HG03439 (cell line): ENCODE measurements at regions not wholly inside any gene's neighbourhood (a gene's known extent, or its start where the extent isn't known, plus 50 kb on each side); places are given as distances from the start of the nearest gene placed in this dataset.
"Not testable (repeated sequence)": the region's sequence is repeated elsewhere in the genome, so short reads cannot be mapped to it uniquely, and the experiment has no call there.

Experiments used
- ATAC-seq: cut with Tn5 transposase; IDR thresholded peaks from one replicate; pipeline ENCODE4 v1.9.1; 2021; ENCODE audit warnings: mild to moderate bottlenecking, moderate library complexity; ENCODE audit not compliant: unreplicated experiment

DNA sequence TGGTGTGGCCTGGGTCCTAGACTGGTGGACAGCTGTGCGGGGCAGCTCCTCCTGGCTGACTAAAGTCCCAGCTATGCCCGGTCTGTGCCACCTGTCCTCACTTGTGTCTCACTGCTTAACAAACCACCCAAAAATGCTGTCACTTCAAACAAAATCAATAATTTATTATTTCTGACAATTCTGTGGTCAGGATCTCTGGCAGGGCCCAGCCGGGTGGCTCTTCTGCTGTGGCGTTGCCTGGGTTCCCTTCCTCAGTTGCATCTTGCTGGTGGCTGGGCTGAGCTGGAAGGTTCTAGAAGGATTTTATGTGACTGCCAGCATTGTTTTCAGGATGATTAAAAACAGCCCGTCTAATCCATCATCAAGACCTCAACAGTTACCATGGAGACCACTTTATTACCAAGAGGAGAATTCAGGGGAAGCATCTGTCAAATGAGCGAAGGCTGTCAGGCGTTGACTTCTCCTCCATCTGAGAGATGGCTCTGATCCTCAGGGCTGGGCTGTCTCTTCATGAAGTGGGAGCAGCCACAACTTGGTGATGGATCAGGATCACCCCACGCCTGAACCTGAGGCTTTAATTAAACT lies 280.6 kb upstream of the SFSWAP start:
- no peak for ATAC-seq

DNA sequence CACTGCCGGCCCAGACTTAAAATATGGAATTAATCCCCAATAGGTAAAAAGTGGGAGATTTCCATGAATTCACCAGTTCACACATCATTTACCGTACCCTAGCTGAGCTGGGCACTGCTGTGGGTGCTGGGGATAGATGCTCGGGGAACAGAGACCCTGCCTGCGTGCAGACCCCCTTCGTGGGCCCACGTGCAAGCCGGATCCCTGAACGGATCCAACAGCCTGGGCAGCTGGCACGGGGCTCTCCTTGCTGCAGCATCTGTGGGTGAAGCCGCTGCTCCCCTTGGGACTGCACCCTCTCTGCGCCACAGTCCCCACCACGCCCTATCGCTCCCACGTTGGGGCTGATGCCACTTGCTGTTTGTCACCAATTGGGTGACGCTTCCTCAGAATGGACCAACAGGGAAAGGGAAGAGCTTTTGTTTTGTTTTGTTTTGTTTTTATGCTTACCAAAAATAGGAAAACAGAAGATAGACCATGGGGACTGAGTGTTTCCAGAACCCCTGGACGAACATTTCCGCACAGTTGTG lies 279.7 kb upstream of the SFSWAP start:
- not testable (repeated sequence) for ATAC-seq

DNA sequence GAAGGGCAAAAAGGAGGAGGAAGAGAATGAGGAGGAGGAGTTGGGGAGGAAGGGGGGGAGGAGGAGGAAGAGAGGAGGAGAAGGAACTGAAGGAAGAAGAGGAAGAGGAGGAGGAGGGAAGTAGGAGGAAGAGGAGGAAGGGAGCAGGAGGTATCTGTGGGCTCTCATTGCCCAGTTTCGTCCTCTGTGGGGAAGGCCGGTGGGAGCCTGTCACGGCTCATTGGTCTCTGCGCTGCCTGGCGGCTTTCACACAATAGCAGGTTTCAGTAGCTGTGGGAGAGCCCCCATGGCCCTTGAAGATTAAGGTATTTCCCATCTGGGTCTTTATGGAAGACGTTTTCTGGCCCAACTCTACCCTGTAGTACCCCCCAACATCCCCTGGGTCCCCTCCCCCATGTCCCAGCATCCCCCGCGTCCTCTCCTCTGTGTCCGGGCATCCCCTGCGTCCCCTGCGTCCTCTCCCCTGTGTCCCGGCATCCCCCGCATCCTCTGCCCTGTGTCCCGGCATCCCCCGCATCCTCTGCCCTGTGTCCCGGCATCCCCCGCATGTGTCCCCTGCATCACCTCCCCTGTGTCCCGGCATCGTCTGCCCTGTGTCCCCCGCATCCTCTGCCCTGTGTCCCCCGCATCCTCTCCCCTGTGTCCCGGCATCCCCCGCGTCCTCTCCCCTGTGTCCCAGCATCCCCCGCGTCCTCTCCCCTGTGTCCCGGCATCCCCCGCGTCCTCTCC lies 278.2 kb upstream of the SFSWAP start:
- ATAC-seq, result no peak

DNA sequence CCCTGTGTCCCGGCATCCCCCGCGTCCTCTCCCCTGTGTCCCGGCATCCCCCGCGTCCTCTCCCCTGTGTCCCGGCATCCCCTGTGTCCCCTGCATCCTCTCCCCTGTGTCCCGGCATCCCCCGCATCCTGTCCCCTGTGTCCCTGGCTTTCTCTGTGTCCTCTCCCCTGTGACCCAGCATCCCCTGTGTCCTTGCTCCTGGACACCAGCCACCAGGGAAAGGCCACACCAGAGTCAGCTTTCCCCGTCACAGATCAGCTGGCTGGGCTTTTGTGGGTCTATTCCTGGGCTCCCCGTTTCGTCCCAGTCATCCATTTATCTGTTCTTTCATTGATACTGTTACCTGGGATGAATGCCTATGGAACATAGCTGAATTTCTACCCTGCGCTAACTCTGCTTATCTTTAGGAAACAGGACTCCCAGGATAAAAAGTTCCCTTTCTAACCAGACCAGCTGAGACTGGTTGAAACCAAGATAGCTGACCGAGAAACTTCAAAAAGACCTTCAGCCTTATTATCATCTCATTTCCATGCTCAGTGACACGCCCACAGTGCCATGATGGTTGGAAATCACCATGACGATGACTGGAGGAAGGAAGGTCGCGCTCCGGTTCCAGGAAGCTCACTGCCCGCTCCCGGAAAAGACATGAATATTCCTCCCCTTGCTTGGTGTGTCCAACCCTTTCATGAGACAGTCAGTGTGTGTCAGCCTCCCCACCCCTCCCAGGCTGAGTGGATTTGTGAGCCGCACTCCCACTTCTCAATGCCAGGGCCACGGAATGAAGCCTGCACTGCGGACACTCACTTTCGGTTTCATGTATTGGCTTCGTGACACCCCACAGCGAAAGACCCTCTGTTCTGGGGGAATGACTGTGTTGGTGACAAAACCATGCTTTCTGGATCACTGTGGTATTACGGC lies 276.4 kb upstream of the SFSWAP start:
- no peak for ATAC-seq

DNA sequence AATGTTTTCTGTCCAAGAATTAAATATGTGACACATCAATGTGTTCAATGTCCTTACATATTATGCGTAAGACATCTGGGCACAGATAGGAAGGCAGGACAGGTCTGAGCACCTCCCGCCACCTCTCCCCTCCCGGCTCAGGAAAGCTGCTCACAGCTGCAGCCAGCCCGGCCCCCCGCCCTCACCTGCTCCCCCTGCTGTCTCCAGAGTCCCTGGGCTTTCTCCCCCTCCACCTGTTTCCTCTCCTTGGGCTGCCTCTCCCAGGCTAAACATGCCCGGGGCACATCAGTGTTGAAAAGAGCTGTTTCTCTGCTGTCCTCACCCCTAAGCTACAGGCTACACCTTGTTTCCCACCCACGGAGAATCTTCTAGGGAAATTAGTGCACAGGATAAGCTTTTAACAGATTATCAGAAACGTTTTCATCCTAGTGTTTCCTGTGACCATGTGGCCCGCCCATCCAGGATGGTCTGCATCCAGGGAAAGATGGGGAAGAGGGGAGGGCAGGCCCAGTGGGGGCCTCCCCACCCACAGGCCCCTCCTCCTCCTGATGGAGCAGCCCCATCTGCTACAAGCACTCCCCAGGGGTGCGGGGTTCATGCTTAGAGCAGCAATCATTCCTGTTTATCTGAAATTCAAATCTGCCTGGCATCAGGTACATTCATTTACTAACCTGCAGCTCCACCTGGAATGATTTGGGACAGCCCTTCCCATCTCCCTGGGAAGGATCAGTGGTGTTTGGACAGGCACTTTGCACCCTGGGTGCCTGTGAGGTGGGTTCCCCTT lies 273.8 kb upstream of the SFSWAP start:
- no peak for ATAC-seq

DNA sequence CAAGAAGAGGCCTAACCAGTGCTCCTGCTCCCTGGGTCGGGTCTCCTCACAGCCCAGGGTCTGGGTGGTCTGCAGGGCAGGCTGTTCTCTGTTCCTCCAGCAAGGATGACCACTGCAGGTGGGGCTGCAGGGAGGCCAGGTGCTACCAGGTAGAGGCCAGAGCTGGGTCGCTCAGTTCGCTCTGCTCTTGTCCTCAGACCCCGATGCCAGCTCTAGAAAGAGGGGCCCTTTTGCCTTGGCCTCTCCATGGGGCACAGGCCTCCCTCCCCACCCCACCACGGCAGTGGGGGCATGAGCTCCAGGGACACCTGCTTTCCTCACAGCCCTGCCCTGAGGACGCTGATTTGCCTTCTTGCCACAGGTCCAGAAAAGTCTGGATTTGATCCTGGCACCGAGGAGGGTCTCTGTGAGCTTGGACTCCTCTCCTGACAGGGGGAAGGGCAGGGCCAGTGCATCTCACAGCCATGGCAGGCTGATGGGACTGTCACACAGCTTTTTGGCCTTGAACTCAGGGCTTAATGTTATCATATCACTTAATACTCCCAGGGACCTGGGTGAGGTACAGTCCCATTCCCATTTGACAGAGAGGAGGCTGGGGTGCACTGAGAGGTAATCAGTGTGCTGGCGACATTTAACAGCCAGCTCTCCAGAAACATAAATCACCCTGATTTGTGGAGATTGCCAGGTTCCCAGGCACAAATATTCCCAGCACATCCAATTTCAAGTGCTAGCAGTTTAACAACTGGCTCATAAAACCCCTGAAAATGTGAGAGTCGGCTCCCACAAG lies 273.0 kb upstream of the SFSWAP start:
- ATAC-seq, result no peak

DNA sequence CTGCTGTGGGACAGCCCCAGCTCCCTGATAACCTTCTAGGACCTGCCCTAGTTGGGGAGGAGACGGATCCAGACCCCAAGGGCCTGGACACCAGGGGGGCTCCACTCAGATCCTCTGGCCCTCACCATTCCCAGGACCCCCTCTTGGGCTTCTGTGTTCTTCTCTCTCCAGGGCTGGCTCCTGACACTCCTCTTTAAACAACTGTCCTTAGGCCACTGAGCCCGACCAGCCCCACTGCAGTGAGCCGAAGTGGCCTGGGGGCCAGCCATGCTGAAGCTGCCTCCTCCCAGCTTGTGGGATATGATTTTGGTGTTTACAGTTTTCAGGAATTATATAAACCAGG lies 272.4 kb upstream of the SFSWAP start:
- ATAC-seq, result not testable (repeated sequence)

DNA sequence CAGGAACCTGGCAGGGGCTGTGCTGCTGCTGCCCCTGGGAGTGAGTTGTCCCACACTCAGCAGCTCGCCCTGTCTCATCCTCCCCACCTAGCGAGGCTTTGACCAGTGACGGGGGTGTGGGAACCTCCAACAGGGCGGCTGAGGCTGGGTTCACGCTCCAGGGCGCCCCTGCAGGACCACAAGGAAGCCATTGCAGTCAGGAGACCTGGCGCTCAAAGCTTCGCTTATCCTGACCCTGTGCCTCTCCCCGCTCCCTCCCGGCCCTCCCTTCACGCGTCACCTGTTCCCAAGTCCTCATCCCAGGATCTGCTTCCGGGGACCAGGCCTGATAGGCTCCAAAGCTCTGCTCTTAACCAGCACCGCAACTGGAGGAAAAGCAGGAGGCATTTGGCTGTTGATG lies 272.0 kb upstream of the SFSWAP start:
- ATAC-seq, result no peak

DNA sequence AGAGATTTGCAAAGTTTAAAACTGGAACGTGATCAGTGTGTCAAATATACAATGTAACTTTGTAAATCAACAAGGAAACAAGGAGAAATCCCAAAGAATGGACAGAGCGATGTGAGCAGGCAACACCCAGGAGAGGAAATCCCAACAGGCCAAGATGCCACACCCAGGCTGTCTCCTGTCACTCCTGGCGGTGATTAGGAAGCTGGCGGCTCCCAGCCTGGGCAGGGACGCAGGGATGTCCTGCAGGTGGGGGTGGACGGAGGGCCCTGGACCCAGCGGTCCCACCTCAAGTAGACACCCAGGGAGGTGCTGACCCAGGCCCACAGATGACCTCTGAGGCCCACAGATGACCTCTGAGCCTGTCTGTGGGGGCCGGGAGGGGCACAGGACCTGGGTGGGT lies 271.1 kb upstream of the SFSWAP start:
- ATAC-seq, result not testable (repeated sequence)

DNA sequence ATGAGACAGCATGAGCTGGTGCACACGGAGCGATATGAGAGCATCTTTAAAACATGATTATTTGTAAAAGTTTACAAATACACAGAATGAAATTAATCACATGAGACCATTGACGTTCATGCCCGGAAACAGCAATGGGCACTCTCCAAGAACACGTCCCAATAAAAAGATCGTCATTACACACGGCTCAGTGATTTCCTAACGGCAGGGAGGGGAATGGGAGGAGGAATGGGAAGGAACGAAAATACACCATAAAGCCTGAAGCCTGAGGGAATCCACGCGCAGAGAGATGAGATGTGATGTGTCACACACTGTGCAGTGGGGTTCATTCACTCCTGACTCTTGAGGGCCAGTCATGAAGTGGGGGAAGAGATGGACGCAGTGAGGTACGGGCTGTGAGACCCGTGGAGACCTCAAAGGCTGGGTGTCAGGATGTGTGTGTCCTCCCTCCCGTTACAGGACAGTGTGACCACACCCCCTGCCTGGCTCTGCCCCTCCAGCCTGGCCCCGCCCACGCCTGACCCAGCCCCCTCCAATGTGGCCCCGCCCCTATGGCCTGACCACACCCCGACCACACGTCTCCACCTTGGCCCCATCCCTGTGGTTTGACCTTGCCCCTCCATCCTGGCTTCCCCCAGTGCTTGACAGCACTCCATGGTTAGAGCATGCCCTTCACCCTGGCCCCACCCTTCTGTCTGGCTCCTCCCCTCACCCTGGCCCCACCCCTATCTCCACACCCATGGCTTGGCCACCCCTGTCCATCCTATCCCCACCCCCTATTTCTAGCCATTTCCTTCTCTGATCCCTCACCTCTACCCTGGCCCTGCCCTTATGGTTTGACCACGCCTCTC lies 270.5 kb upstream of the SFSWAP start:
- not testable (repeated sequence) for ATAC-seq

DNA sequence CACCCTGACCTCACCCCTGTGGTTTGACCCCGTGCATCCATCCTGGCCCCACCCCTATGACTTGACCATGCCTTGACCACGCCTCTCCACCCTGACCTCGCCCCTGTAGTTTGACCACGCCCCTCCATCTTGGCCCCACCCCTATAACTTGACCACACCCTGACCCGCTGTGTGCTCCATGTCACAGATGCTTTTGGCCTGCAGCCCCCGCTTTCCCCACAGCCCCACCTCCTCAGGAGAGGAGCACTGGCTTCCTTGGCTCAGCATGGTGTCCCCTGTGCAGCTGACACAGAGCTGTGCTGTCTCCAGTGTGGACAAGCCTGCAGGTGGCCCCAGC lies 269.9 kb upstream of the SFSWAP start:
- ATAC-seq, result no peak

DNA sequence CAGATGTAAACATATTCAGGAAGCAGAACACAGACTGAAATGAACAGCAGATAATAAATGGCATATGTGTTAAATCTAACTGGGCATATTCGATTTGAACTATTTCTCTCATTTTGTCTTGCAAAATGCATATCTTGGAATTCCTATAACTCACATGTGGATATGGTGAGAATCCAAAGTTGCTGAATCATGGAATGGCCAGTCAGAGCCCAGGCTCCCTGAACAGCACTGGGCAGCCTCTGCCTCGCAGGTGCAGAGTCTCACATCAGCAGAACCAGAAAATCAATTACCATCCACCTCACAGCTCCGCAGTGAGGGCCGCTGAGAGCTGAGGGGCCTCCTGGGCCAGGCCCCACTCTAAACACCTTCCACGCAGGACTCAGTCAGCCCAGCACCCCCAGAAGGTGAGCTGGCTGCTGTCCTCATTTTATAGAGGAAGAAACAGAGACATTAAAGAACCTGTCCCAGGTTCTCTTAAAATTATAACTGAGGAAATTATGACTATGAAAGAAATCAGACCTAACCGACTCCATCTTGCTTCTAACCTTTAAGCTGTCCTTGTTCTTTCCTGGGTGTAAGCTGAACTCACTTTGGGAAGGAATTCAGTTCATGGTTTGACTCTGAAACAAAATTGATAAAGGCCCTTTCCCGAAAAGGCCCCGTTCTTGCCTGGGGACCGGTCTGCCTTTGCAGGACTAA lies 269.1 kb upstream of the SFSWAP start:
- ATAC-seq, result no peak

DNA sequence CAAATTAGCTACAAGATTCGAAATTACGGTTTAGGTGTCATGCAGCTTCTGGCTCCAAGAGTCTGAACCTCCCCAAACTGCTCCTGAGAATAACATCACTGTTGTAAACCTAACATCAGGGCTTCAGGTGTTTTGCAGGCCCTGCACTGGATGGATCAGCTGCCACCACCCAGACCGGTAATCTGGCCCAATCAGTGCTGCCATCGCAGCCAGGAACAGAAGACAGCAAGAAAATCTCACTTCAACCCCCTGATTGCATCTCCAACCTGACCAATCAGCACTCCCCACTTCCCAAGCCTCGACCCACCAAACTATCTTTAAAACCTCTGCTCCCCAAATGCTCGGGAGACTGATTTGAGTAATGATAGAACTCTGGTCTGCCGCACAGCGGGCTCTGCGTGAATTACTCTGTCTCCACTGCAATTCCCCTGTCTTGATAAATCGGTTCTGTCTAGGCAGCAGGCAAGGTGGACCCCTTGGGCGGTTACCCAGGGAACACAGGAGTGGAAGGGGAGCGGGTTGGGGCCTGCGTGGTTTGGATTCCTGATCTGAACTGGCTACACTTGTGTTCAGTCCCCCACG lies 268.5 kb upstream of the SFSWAP start:
- ATAC-seq, result no peak

DNA sequence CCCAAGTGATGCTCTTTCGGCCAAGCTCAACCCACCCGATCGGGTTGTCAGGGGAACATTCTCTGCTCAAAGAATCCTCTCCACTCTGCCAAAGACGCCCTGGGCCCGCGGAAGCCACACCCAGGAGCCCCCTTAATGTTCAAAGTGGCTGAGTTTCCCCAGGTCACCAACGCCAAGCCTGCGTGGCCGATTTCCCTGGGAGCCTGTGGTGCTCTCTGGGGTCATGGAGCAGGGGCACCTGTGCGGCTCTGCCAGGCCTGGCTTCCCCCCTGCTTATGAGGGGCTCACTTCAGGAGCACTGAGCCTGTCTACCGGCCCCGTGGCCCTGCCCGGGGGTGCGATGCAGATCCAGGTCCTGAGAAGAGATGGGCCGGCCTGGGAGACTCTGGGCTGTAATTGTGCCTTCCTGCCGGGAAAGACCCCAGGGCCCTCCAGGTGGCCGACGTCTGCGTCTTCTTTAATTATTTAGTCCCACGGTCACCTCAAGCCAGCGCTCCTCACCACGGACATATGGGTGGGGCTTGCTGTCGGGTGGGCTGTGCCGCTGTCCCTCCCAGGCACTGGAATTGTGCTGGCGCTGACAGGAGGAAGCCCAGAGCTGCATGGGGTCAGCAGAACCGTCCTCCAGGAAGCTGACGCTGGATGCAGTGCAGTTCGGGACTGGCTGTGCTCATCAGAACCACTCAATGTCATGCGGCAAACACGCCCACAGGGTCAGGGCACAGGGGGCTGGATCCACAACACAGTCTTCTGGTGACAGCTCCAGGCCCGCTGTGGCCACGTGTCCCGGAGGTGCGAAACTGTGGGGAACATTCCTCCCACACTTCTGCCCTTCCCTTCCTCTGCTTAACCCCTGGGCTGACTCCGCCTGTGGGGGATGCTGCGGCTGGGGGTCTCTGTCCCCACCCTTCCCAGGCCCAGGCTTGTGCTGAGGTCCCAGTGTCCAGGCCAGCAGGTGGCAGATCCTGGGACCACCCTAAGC lies 267.6 kb upstream of the SFSWAP start:
- ATAC-seq, result no peak

DNA sequence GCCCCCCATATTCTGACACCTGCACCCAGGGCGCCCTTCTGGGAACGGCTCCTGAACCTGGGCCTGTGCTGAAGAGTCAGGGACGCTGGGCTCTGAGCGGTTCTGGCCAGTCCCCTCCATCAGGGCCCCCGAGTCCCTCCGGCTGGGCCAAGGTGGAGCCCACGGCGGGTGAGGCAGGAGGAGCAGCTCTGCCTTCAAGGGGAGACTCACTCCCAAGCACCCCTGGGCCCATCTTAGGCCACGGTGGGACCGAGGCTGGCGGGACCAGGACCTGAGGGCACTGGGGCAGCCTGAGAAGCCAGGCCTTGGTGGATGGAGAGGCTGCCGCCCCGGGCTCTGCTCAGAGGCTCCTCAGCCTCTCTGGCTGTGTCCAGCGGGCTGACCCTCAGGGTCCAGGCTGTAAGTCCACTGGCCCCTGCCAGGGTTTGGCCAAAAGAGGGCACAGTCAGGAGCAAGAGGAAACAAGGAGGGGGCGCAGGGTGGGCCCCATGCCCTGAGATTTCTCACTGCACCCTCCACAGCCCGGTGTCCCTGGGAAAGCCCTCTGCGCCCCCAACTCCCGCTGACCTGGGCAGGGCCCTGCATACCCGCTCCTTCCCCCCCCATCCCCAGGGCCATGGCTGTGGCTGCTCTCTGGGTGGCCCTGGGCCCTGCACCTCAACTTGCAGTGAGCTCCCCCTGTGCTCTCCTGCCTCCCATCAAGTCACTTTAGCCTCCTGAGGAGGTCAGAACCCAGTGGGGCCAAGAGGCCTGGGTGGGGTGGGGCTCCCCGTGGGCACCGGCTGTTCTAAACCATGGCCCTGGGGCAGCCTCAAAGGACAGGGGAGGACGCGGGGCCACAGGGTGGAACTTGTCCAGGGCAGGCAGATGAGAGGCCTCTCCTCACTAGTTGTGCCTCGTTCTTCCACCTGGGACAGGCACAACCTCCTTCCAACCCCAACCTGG lies 266.4 kb upstream of the SFSWAP start:
- ATAC-seq, result no peak

DNA sequence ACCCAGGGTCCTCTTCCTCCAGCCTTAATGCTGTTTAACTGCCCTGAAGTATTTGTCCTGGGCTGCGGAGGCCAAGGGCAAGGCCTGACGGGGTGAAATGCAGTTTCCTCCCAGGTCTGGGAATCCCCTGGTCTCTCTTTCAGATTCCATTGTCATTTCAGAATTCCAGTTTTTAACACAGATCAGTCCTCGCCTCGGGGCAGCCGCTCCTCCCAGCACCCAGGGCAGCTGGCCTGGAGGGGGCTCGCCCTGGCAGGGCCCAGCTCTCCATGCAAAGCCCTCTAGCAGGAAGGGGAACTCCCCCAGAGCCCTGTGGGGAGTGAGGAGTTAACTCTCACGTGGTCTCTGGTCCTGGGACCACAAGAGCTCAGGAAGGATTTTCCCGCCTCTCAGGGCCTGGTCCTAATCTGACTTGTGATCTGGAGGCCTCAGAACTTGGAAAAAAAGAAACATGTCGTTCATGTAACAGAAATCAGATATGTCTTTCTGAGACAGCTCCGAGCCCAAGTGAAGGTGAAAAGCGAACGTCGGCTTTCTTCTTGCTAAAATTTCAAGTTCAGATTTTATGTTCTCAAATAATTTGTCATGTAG lies 265.6 kb upstream of the SFSWAP start:
- no peak for ATAC-seq
